ENCODE measurements at regions not wholly inside any gene's neighbourhood (a gene's known extent, or its start where the extent isn't known, plus 50 kb on each side); places are given as distances from the start of the nearest gene placed in this dataset.

- no peak overlapping the region for H3K27ac Mint-ChIP-seq
- ATAC-seq (ENCODE audit: low read depth in 2 of 2), result no peak
- H3K9me3 Mint-ChIP-seq, result peaks cover 5 to 20% (median 11%) of the 10 kb centered on the region in 7 donors
Observed at GRCh38 chr4:179880756-179881155, 2362.4 kb upstream of the TENM3 start.

GRCh38 chr4:179894066-179894778 is 2349.0 kb upstream of the TENM3 start:
- Histone ChIP-seq H3K36me3 (ENCODE audit: control insufficient read depth, insufficient read depth, low read length) (no peaks in the 10 kb centered on the region), H3K27me3 (ENCODE audit: control insufficient read depth, insufficient read depth, low read length) (no peaks in the 10 kb centered on the region), H3K9me3 (ENCODE audit: control insufficient read depth in 2 of 2, low read length in 2 of 2) (peaks cover 0 to 5% of the 10 kb centered on the region in 2 experiments), H3K27ac (ENCODE audit: insufficient read depth, low read length, poor library complexity, severe bottlenecking) (no peak overlapping the region), H3K4me1 (ENCODE audit: control insufficient read depth, insufficient read depth, low read length, poor library complexity, severe bottlenecking) (no peaks in the 10 kb centered on the region), H3K4me3 (ENCODE audit: low read depth, low read length) (no peak overlapping the region)
- H3K27ac Mint-ChIP-seq, result no peak overlapping the region
- H3K27me3 Mint-ChIP-seq, result no peaks in the 10 kb centered on the region
- H3K36me3 Mint-ChIP-seq, result no peaks in the 10 kb centered on the region
- no peak for DNase-seq
- ATAC-seq (ENCODE audit: low read depth in 2 of 2), result no peak
- no peaks in the 10 kb centered on the region for H3K4me1 Mint-ChIP-seq
- peaks cover 2 to 25% (median 6%) of the 10 kb centered on the region in 7 donors for H3K9me3 Mint-ChIP-seq
- no peak overlapping the region for H3K4me3 Mint-ChIP-seq

More at GRCh38 chr4:179880756-179881155, 2362.4 kb upstream of the TENM3 start:
- Histone ChIP-seq H3K4me1 (ENCODE audit: control insufficient read depth, insufficient read depth, low read length, poor library complexity, severe bottlenecking) (no peaks in the 10 kb centered on the region), H3K27ac (ENCODE audit: insufficient read depth, low read length, poor library complexity, severe bottlenecking) (no peak overlapping the region), H3K36me3 (ENCODE audit: control insufficient read depth, insufficient read depth, low read length) (no peaks in the 10 kb centered on the region), H3K9me3 (ENCODE audit: control insufficient read depth in 2 of 2, low read length in 2 of 2) (no peaks in the 10 kb centered on the region), H3K27me3 (ENCODE audit: control insufficient read depth, insufficient read depth, low read length) (no peaks in the 10 kb centered on the region), H3K4me3 (ENCODE audit: low read depth, low read length) (no peak overlapping the region)
- no peaks in the 10 kb centered on the region for H3K4me1 Mint-ChIP-seq
- no peak for DNase-seq
- no peaks in the 10 kb centered on the region for H3K36me3 Mint-ChIP-seq
- H3K27me3 Mint-ChIP-seq, result no peaks in the 10 kb centered on the region
- no peak overlapping the region for H3K4me3 Mint-ChIP-seq

- no peaks in the 10 kb centered on the region for H3K4me1 Mint-ChIP-seq
- Histone ChIP-seq H3K9me3 (ENCODE audit: control insufficient read depth in 2 of 2, low read length in 2 of 2) (no peaks in the 10 kb centered on the region), H3K36me3 (ENCODE audit: control insufficient read depth, insufficient read depth, low read length) (no peaks in the 10 kb centered on the region), H3K4me1 (ENCODE audit: control insufficient read depth, insufficient read depth, low read length, poor library complexity, severe bottlenecking) (no peaks in the 10 kb centered on the region), H3K27me3 (ENCODE audit: control insufficient read depth, insufficient read depth, low read length) (no peaks in the 10 kb centered on the region), H3K27ac (ENCODE audit: insufficient read depth, low read length, poor library complexity, severe bottlenecking) (no peak overlapping the region), H3K4me3 (ENCODE audit: low read depth, low read length) (no peak overlapping the region)
- H3K36me3 Mint-ChIP-seq, result no peaks in the 10 kb centered on the region
- H3K9me3 Mint-ChIP-seq, result peaks cover 3 to 16% (median 6%) of the 10 kb centered on the region in 7 donors
- H3K27me3 Mint-ChIP-seq, result no peaks in the 10 kb centered on the region
- DNase-seq (no peak), ATAC-seq (ENCODE audit: low read depth in 2 of 2) (no peak)
- no peak overlapping the region for H3K27ac Mint-ChIP-seq
- H3K4me3 Mint-ChIP-seq, result no peak overlapping the region
Observed at GRCh38 chr4:179919587-179919986, 2323.6 kb upstream of the TENM3 start.

GRCh38 chr4:179927473-179927872 is 2315.7 kb upstream of the TENM3 start:
- peaks cover 0 to 18% (median 12%) of the 10 kb centered on the region in 7 donors for H3K9me3 Mint-ChIP-seq
- no peak overlapping the region for H3K27ac Mint-ChIP-seq
- no peaks in the 10 kb centered on the region for H3K27me3 Mint-ChIP-seq
- H3K4me1 Mint-ChIP-seq, result no peaks in the 10 kb centered on the region
- no peaks in the 10 kb centered on the region for H3K36me3 ChIP-seq (ENCODE audit: control insufficient read depth, insufficient read depth, low read length)
- ATAC-seq (ENCODE audit: low read depth in 2 of 2) (no peak), DNase-seq (no peak)
- no peaks in the 10 kb centered on the region for H3K9me3 ChIP-seq (ENCODE audit: control insufficient read depth in 2 of 2, low read length in 2 of 2)
- H3K4me3 Mint-ChIP-seq, result no peak overlapping the region
- no peak overlapping the region for H3K27ac ChIP-seq (ENCODE audit: insufficient read depth, low read length, poor library complexity, severe bottlenecking)
- no peaks in the 10 kb centered on the region for H3K4me1 ChIP-seq (ENCODE audit: control insufficient read depth, insufficient read depth, low read length, poor library complexity, severe bottlenecking)
- no peaks in the 10 kb centered on the region for H3K36me3 Mint-ChIP-seq
- H3K4me3 ChIP-seq (ENCODE audit: low read depth, low read length), result no peak overlapping the region
- no peaks in the 10 kb centered on the region for H3K27me3 ChIP-seq (ENCODE audit: control insufficient read depth, insufficient read depth, low read length)

GRCh38 chr4:179941911-179942310 is 2301.3 kb upstream of the TENM3 start:
- H3K9me3 Mint-ChIP-seq, result peaks cover 0 to 27% (median 9%) of the 10 kb centered on the region in 7 donors
- peaks cover 0 to 15% of the 10 kb centered on the region in 2 experiments for H3K9me3 ChIP-seq (ENCODE audit: control insufficient read depth in 2 of 2, low read length in 2 of 2)
- no peaks in the 10 kb centered on the region for H3K27me3 ChIP-seq (ENCODE audit: control insufficient read depth, insufficient read depth, low read length)
- peaks cover 0 to 5% (median 0%) of the 10 kb centered on the region in 4 donors for H3K4me1 Mint-ChIP-seq
- no peak overlapping the region for H3K27ac Mint-ChIP-seq
- H3K36me3 Mint-ChIP-seq, result no peaks in the 10 kb centered on the region
- no peaks in the 10 kb centered on the region for H3K4me1 ChIP-seq (ENCODE audit: control insufficient read depth, insufficient read depth, low read length, poor library complexity, severe bottlenecking)
- H3K36me3 ChIP-seq (ENCODE audit: control insufficient read depth, insufficient read depth, low read length), result no peaks in the 10 kb centered on the region
- no peak overlapping the region for H3K4me3 Mint-ChIP-seq
- H3K27ac ChIP-seq (ENCODE audit: insufficient read depth, low read length, poor library complexity, severe bottlenecking), result no peak overlapping the region
- no peaks in the 10 kb centered on the region for H3K27me3 Mint-ChIP-seq
- no peak overlapping the region for H3K4me3 ChIP-seq (ENCODE audit: low read depth, low read length)
- ATAC-seq (ENCODE audit: low read depth in 2 of 2) (no peak), DNase-seq (no peak)

GRCh38 chr4:179976777-179977176 is 2266.4 kb upstream of the TENM3 start:
- no peak overlapping the region for H3K4me3 Mint-ChIP-seq
- no peaks in the 10 kb centered on the region for H3K36me3 ChIP-seq (ENCODE audit: control insufficient read depth, insufficient read depth, low read length)
- no peak overlapping the region for H3K27ac Mint-ChIP-seq
- no peaks in the 10 kb centered on the region for H3K36me3 Mint-ChIP-seq
- H3K4me1 ChIP-seq (ENCODE audit: control insufficient read depth, insufficient read depth, low read length, poor library complexity, severe bottlenecking), result no peaks in the 10 kb centered on the region
- no peaks in the 10 kb centered on the region for H3K27me3 Mint-ChIP-seq
- H3K4me1 Mint-ChIP-seq, result no peaks in the 10 kb centered on the region
- peaks cover under 1 to 34% (median 9%) of the 10 kb centered on the region in 7 donors for H3K9me3 Mint-ChIP-seq
- DNase-seq (no peak), ATAC-seq (ENCODE audit: low read depth in 2 of 2) (no peak)
- peaks cover 0 to 6% of the 10 kb centered on the region in 2 experiments for H3K9me3 ChIP-seq (ENCODE audit: control insufficient read depth in 2 of 2, low read length in 2 of 2)
- no peak overlapping the region for H3K27ac ChIP-seq (ENCODE audit: insufficient read depth, low read length, poor library complexity, severe bottlenecking)
- H3K4me3 ChIP-seq (ENCODE audit: low read depth, low read length), result no peak overlapping the region
- H3K27me3 ChIP-seq (ENCODE audit: control insufficient read depth, insufficient read depth, low read length), result no peaks in the 10 kb centered on the region

- H3K27me3 Mint-ChIP-seq, result no peaks in the 10 kb centered on the region
- no peaks in the 10 kb centered on the region for H3K36me3 Mint-ChIP-seq
- H3K9me3 ChIP-seq (ENCODE audit: control insufficient read depth in 2 of 2, low read length in 2 of 2), result peaks cover 0 to 6% of the 10 kb centered on the region in 2 experiments
- H3K27ac ChIP-seq (ENCODE audit: insufficient read depth, low read length, poor library complexity, severe bottlenecking), result no peak overlapping the region
- no peak overlapping the region for H3K4me3 ChIP-seq (ENCODE audit: low read depth, low read length)
- H3K4me1 Mint-ChIP-seq, result no peaks in the 10 kb centered on the region
- DNase-seq, result no peak
- no peak overlapping the region for H3K27ac Mint-ChIP-seq
- peaks cover 5 to 34% (median 9%) of the 10 kb centered on the region in 7 donors for H3K9me3 Mint-ChIP-seq
- no peaks in the 10 kb centered on the region for H3K27me3 ChIP-seq (ENCODE audit: control insufficient read depth, insufficient read depth, low read length)
- ATAC-seq (ENCODE audit: low read depth in 2 of 2), result no peak
- H3K36me3 ChIP-seq (ENCODE audit: control insufficient read depth, insufficient read depth, low read length), result no peaks in the 10 kb centered on the region
- no peaks in the 10 kb centered on the region for H3K4me1 ChIP-seq (ENCODE audit: control insufficient read depth, insufficient read depth, low read length, poor library complexity, severe bottlenecking)
- no peak overlapping the region for H3K4me3 Mint-ChIP-seq
Observed at GRCh38 chr4:179977378-179977777, 2265.8 kb upstream of the TENM3 start.

GRCh38 chr4:179981161-179981560 is 2262.0 kb upstream of the TENM3 start:
- Mint-ChIP-seq H3K36me3 (no peaks in the 10 kb centered on the region), H3K4me3 (no peak overlapping the region), H3K4me1 (no peaks in the 10 kb centered on the region), H3K27me3 (no peaks in the 10 kb centered on the region), H3K27ac (no peak overlapping the region), H3K9me3 (peaks cover 1 to 25% (median 6%) of the 10 kb centered on the region in 7 donors)
- no peaks in the 10 kb centered on the region for H3K27me3 ChIP-seq (ENCODE audit: control insufficient read depth, insufficient read depth, low read length)
- no peaks in the 10 kb centered on the region for H3K9me3 ChIP-seq (ENCODE audit: control insufficient read depth in 2 of 2, low read length in 2 of 2)
- H3K4me3 ChIP-seq (ENCODE audit: low read depth, low read length), result no peak overlapping the region
- no peaks in the 10 kb centered on the region for H3K4me1 ChIP-seq (ENCODE audit: control insufficient read depth, insufficient read depth, low read length, poor library complexity, severe bottlenecking)
- H3K36me3 ChIP-seq (ENCODE audit: control insufficient read depth, insufficient read depth, low read length), result no peaks in the 10 kb centered on the region
- no peak overlapping the region for H3K27ac ChIP-seq (ENCODE audit: insufficient read depth, low read length, poor library complexity, severe bottlenecking)
- ATAC-seq (ENCODE audit: low read depth in 2 of 2), result no peak
- no peak for DNase-seq
